ENCODE measurements at regions not wholly inside any gene's neighbourhood (a gene's known extent, or its start where the extent isn't known, plus 50 kb on each side); places are given as distances from the start of the nearest gene placed in this dataset.

- TF ChIP-seq, protein P1, sequence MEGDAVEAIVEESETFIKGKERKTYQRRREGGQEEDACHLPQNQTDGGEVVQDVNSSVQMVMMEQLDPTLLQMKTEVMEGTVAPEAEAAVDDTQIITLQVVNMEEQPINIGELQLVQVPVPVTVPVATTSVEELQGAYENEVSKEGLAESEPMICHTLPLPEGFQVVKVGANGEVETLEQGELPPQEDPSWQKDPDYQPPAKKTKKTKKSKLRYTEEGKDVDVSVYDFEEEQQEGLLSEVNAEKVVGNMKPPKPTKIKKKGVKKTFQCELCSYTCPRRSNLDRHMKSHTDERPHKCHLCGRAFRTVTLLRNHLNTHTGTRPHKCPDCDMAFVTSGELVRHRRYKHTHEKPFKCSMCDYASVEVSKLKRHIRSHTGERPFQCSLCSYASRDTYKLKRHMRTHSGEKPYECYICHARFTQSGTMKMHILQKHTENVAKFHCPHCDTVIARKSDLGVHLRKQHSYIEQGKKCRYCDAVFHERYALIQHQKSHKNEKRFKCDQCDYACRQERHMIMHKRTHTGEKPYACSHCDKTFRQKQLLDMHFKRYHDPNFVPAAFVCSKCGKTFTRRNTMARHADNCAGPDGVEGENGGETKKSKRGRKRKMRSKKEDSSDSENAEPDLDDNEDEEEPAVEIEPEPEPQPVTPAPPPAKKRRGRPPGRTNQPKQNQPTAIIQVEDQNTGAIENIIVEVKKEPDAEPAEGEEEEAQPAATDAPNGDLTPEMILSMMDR (IDR thresholded peaks at IDR 0.05) = no peak
- no peak for TF ChIP-seq POLR2AphosphoS5 (IDR thresholded peaks at IDR 0.05; ENCODE audit: low read depth, low read length)
These were observed 1015.7 kb downstream of the TECRL start for GRCh38 chr4:63393544-63393943.

All from Panc1 (cell line).